SK-N-MC (cell line): ENCODE measurements at regions not wholly inside any gene's neighbourhood (a gene's known extent, or its start where the extent isn't known, plus 50 kb on each side); places are given as distances from the start of the nearest gene placed in this dataset.

Experiments used
- DNase-seq: peaks from one replicate; pipeline ENCODE4 v3.0.0-alpha.2; 2011; ENCODE audit warnings: low read depth, low spot score
- H3K27ac ChIP-seq: fragments of 200-600 bp; sonication (generic); 2 replicates; pipeline ENCODE4 v1.5.1; 2016; ENCODE audit warnings: mixed run types
- H3K36me3 ChIP-seq: fragments of 200-600 bp; sonication (generic); 2 replicates; pipeline ENCODE4 v1.6.1; 2017; ENCODE audit warnings: antibody characterized with exemption, low read length, mixed read lengths; ENCODE audit not compliant: insufficient read depth
- H3K4me3 ChIP-seq: fragments of 200-600 bp; sonication (generic); 2 replicates; pipeline ENCODE4 v1.5.1; 2016
- H3K9ac ChIP-seq: fragments of 200-600 bp; sonication (generic); 2 replicates; pipeline ENCODE4 v1.8.0; 2017; ENCODE audit warnings: mixed run types, mixed read lengths; ENCODE audit not compliant: insufficient read length
- H3K9me3 ChIP-seq: fragments of 200-600 bp; sonication (generic); 2 replicates; pipeline ENCODE4 v1.6.1; 2017; ENCODE audit warnings: low read depth, mild to moderate bottlenecking, antibody characterized with exemption, low read length, moderate library complexity, mixed read lengths
- EZH2 ChIP-seq: fragments of 200-600 bp; sonication (generic); IDR thresholded peaks from one replicate; pipeline ENCODE4 v1.6.1; 2017; ENCODE audit warnings: antibody characterized with exemption
- FOXP2 ChIP-seq: optimal IDR thresholded peaks from 2 replicates; pipeline ENCODE3; 2011; ENCODE audit warnings: mild to moderate bottlenecking, moderate library complexity; ENCODE audit not compliant: insufficient read depth; ENCODE audit errors: extremely low read length, control extremely low read depth
- POLR2AphosphoS5 ChIP-seq: IDR thresholded peaks from 2 replicates; pipeline ENCODE4 v1.6.1; 2012; ENCODE audit warnings: mild to moderate bottlenecking, low read depth, low read length, borderline replicate concordance

DNA sequence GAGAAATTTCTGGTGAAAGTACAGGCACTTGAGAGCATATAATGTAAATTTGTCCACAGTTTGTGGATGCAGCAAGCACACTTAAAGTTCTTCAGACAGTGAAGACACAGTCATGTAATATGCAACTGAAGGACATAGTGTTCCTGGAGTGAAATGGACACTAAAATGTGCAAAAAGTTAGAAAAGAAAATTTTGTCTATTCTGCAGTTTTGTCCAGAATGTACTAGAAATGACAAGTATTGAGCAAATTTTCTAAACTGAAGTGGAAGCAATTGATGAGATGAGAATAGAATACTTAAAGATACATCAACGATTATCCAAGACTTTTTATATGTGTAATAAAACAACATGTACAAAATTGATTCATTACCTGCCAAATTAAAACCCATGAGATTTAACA is 647.0 kb upstream of the IMPG1 start:
- Histone ChIP-seq H3K4me3 (no peak overlapping the region), H3K9me3 (no peaks in the 10 kb centered on the region), H3K36me3 (no peaks in the 10 kb centered on the region), H3K9ac (no peak overlapping the region), H3K27ac (no peak overlapping the region)
- no peak for DNase-seq
- no peak for TF ChIP-seq POLR2AphosphoS5

DNA sequence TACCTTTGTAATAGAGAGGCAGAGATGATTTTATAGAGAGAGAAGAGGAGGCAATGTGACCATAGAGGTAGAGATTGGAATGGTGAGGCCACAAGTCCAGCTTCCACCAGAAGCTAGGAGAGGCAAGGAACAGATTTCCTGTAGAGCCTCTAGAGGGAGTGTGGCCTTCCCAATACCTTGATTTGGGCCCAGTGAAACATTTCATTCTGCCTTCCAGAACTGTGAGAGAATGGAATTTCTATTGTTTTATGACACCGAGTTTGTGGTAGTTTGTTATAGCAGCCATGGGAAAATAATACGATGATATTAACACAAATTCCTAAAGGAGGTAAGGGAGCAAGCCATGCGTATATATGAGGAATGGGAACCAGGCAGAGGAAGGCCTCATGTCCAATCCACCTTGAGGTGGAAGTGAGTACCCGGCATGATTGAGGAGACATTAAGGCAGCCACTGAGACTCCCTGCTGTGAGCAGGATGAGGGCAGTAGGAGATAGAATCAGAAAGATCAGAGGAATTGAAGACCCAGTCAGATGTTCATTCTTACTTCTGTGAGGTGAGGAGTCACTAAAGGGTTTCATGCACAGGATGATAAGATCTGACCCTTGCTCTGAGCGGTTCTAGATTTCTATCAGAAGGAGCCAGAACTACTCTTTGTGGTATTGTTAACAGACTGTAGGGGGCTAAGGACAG is 636.3 kb upstream of the IMPG1 start:
- H3K27ac ChIP-seq = no peak overlapping the region
- no peak for DNase-seq
- H3K36me3 ChIP-seq = no peaks in the 10 kb centered on the region
- no peaks in the 10 kb centered on the region for H3K9me3 ChIP-seq
- H3K4me3 ChIP-seq = no peak overlapping the region
- no peak for TF ChIP-seq POLR2AphosphoS5
- TF ChIP-seq EZH2 = no peak
- TF ChIP-seq FOXP2 = no peak
- no peak overlapping the region for H3K9ac ChIP-seq

DNA sequence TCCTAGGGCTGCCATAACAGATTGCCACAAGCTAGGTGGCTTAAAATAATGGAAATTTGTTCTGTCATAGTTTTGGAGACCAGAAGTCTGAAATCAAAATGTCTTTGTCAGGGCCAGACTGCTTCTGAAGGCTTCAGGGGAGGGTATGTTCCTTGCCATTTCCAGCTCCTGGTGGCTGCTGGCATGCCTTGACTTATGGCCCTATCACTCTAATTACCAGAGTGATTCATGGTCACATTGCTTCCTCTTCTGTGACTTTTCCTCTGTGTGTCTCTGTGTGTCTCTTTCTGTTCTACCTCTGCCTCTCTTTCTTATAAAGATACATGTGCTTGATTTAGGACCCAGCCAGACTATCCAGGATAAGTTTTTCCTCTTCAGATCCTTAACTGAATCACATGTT is 635.2 kb upstream of the IMPG1 start:
- Histone ChIP-seq H3K27ac (no peak overlapping the region), H3K4me3 (no peak overlapping the region), H3K9ac (no peak overlapping the region), H3K36me3 (no peaks in the 10 kb centered on the region), H3K9me3 (no peaks in the 10 kb centered on the region)
- TF ChIP-seq EZH2 (no peak), FOXP2 (no peak), POLR2AphosphoS5 (no peak)
- no peak for DNase-seq

DNA sequence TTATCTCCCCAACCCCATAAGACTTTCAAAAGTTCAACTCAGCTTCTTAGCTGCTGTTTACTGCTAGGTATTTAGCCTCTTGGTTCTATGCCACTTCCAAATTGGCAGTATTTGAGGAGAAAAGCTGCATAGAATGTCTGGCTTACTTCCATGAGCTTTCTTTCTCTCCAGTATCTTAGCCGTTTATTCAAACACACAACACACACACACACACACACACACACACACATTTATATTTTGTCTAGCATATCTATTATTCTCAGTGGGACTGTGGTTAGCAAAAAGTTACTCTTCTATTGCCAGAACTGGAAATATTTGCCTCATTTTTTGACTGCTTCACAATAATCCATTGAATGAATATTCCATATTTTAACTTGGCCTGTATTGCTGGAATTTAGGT is 634.2 kb upstream of the IMPG1 start:
- Histone ChIP-seq H3K36me3 (no peaks in the 10 kb centered on the region), H3K9me3 (no peaks in the 10 kb centered on the region), H3K27ac (no peak overlapping the region), H3K9ac (no peak overlapping the region), H3K4me3 (no peak overlapping the region)
- DNase-seq = no peak
- TF ChIP-seq EZH2 = no peak
- TF ChIP-seq POLR2AphosphoS5 = no peak
- no peak for TF ChIP-seq FOXP2

DNA sequence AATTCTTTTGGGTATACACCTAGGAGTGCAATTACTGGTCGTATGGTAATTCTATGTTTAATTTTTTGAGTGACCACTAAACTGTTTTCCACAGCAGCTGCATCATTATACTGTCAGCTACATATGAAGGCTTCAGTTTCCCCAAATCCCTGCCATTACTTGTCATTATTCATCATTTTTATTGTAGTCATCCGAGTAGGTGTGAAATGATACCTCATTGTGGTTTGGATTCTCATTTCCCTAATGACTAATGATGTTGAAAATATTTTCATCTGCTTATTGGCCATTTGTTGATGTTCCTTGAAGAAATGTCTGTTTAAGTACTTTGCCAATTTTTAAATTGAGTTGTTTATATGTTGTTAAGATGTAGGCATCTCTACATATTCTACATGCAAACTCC is 633.6 kb upstream of the IMPG1 start:
- DNase-seq = no peak
- TF ChIP-seq POLR2AphosphoS5 = no peak
- no peak for TF ChIP-seq EZH2
- no peak for TF ChIP-seq FOXP2
- no peak overlapping the region for H3K4me3 ChIP-seq

DNA sequence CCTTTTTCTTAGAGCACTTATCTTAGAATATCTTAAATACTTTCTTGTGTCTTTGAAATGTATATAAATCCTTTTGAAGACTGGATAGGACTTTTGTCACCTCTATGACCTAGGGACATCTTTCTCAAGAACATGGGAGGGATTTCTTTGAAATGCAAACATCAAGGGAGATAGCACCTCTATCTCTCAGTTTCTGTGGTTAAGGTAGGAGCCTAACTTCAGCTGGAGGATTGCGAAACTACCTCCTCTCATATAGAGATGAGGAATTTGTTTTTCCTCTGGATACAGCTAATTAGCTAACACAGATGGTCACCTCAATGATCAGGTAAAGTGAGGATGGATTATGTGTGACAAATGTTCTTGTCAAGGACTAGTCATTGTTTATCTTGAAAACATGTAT is 631.3 kb upstream of the IMPG1 start:
- Histone ChIP-seq H3K4me3 (no peak overlapping the region), H3K9me3 (no peaks in the 10 kb centered on the region), H3K27ac (no peak overlapping the region), H3K9ac (no peak overlapping the region), H3K36me3 (no peaks in the 10 kb centered on the region)
- TF ChIP-seq POLR2AphosphoS5 (no peak), FOXP2 (no peak), EZH2 (no peak)
- no peak for DNase-seq

More for the DNA sequence above, 633.6 kb upstream of the IMPG1 start:
- Histone ChIP-seq H3K9ac (no peak overlapping the region), H3K27ac (no peak overlapping the region), H3K36me3 (no peaks in the 10 kb centered on the region), H3K9me3 (no peaks in the 10 kb centered on the region)

DNA sequence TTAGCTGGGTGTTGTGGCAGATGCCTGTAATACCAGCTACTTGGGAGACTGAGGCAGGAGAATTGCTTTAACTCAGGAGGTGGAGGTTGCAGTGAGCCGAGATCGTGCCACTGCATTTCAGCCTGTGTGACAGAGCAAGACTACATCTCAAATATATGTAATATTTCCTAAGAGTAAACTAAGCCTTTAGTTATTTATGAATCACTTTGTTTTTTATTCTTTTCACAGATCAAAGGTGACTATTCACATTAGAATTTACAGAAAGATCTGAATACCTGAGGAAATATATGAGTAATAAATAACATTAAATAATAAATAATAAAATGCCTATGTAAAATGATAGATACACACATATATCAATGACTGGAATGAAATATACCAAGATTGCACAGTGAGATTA is 630.8 kb upstream of the IMPG1 start:
- no peak overlapping the region for H3K27ac ChIP-seq
- no peaks in the 10 kb centered on the region for H3K9me3 ChIP-seq
- no peak overlapping the region for H3K9ac ChIP-seq
- no peak for DNase-seq
- no peak for TF ChIP-seq FOXP2
- TF ChIP-seq POLR2AphosphoS5 = no peak
- TF ChIP-seq EZH2 = no peak
- H3K36me3 ChIP-seq = no peaks in the 10 kb centered on the region
- H3K4me3 ChIP-seq = no peak overlapping the region

DNA sequence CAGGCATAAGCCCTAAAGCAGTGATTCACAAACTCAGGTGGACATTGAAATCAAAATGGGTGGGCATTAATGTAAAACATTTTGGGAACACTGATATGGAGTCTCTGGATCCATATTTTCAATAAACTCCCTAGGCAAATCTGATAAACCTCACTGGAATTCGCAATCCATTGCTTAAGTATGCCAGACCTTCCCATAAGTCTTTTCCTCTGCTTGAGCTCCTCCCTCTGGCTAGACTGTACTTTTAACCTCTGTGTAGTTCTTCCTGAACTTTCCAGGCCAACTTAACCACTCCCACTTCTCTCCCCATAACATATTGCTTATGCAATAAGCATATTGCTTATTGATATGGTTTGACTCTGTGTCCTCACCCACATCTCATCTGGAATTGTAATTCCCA is 629.7 kb upstream of the IMPG1 start:
- Histone ChIP-seq H3K4me3 (peak overlapping the region; percentile 58; the same call in 1 of the 2 replicates), H3K9ac (peak overlapping the region; percentile 54), H3K27ac (peak overlapping the region; percentile 87), H3K9me3 (no peaks in the 10 kb centered on the region), H3K36me3 (no peaks in the 10 kb centered on the region)
- TF ChIP-seq EZH2 (no peak), FOXP2 (no peak), POLR2AphosphoS5 (no peak)
- no peak for DNase-seq

DNA sequence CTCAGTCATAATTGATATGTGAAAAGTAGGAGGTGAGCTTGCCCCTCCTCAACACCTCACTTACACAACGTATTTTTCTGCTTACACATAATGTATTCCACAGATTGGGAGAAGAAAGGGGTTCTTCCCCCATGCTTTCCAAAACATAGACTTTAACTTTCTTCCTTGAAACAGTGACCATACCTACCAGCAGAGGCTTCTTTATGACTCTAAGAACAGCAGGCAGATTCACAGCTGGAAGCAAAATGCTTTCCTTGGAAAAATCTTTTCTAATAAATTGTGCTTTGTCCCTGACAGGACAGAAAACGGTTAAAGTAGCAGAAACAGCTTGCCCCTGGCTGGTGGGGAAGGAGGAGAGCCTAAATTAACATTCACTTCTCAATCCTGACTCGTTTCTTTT is 629.1 kb upstream of the IMPG1 start:
- peak overlapping the region; percentile 58 for H3K4me3 ChIP-seq
- H3K36me3 ChIP-seq = no peaks in the 10 kb centered on the region
- peak overlapping the region; percentile 54 for H3K9ac ChIP-seq
- no peak for DNase-seq
- TF ChIP-seq EZH2 (no peak), FOXP2 (no peak), POLR2AphosphoS5 (no peak)
- peak overlapping the region; percentile 87 for H3K27ac ChIP-seq
- no peaks in the 10 kb centered on the region for H3K9me3 ChIP-seq
